Caco-2 (cell line): ENCODE measurements at regions not wholly inside any gene's neighbourhood (a gene's known extent, or its start where the extent isn't known, plus 50 kb on each side); places are given as distances from the start of the nearest gene placed in this dataset.

Experiments
- BruUV-seq: library from RNA; stranded (reverse); fragments of 400-500 nt; replicated peaks from 2 replicates; lab custom pipeline; 2021; lab: Mats Ljungman, UMichigan
- CTCF ChIA-PET: fragments of 300-600 bp; sonication (Branson Sonifier 250); formaldehyde crosslinking; loops from one replicate; lab custom pipeline; 2022; ENCODE audit warnings: antibody characterized with exemption; lab: Charles Lee
- POLR2A ChIA-PET: fragments of 300-600 bp; sonication (Branson Sonifier 250); formaldehyde crosslinking; loops from one replicate; lab custom pipeline; 2022; ENCODE audit warnings: antibody characterized with exemption; lab: Charles Lee
- DNase-seq, 2 experiments: peaks; one replicate each; pipeline versions ENCODE4 v3.0.0 to v3.0.0-alpha.2; 2020 to 2022
- H3K27me3 ChIP-seq: replicated peaks from 2 replicates; pipeline ENCODE4 v1.6.0; 2011; ENCODE audit warnings: low read length; ENCODE audit not compliant: control insufficient read depth, insufficient read depth
- H3K36me3 ChIP-seq: 2 replicates; pipeline ENCODE4 v1.5.1; 2011; ENCODE audit warnings: low read length; ENCODE audit not compliant: control insufficient read depth, insufficient read depth
- H3K4me1 ChIP-seq: fragments of 250-450 bp; sonication (Bioruptor Pico); 2 replicates; pipeline ENCODE4 v1.5.1; 2020; ENCODE audit warnings: mild to moderate bottlenecking
- H3K4me3 ChIP-seq: 2 replicates; pipeline ENCODE4 v1.5.1; 2011; ENCODE audit warnings: low read depth, mild to moderate bottlenecking, control low read depth, low read length
- H3K9me3 ChIP-seq: fragments of 250-450 bp; sonication (Bioruptor Pico); 2 replicates; pipeline ENCODE4 v1.5.1; 2020; ENCODE audit warnings: mild to moderate bottlenecking, moderate library complexity
- H3K27ac Mint-ChIP-seq: one replicate; pipeline ENCODE4 v1.8.0; 2022; ENCODE audit warnings: mixed read lengths; ENCODE audit not compliant: unreplicated experiment
- H3K27me3 Mint-ChIP-seq: one replicate; pipeline ENCODE4 v1.8.0; 2022; ENCODE audit warnings: mixed read lengths; ENCODE audit not compliant: insufficient read depth, unreplicated experiment
- H3K36me3 Mint-ChIP-seq: one replicate; pipeline ENCODE4 v1.8.0; 2022; ENCODE audit warnings: mild to moderate bottlenecking, mixed read lengths; ENCODE audit not compliant: insufficient read depth, unreplicated experiment
- H3K4me1 Mint-ChIP-seq: one replicate; pipeline ENCODE4 v1.8.0; 2022; ENCODE audit warnings: low read depth, mixed read lengths; ENCODE audit not compliant: unreplicated experiment
- H3K4me3 Mint-ChIP-seq: one replicate; pipeline ENCODE4 v1.8.0; 2022; ENCODE audit warnings: mild to moderate bottlenecking, moderate library complexity, mixed read lengths; ENCODE audit not compliant: unreplicated experiment
- H3K9me3 Mint-ChIP-seq: one replicate; pipeline ENCODE4 v1.8.0; 2022; ENCODE audit warnings: mixed read lengths; ENCODE audit not compliant: unreplicated experiment
- intact Hi-C: fragments of 100-400 bp; cut with micrococcal nuclease; formaldehyde crosslinking; loops from one replicate; pipeline ENCODE4 v1.10.0; 2022; ENCODE audit not compliant: unreplicated experiment
- TF ChIP-seq, protein P1 (sequence below), 2 experiments: fragments of 200-600 bp in 1 of 2; IDR thresholded peaks; 1 replicate in 1 of 2; 2 replicates in 1 of 2; pipeline versions ENCODE4 v1.5.1 to v1.8.0; 2011 to 2022; ENCODE audit warnings: antibody characterized with exemption in 1 of 2, control low read depth in 1 of 2, inconsistent platforms in 1 of 2, low read depth in 1 of 2, low read length in 1 of 2, mild to moderate bottlenecking in 1 of 2, moderate library complexity in 1 of 2; ENCODE audit not compliant: insufficient read depth in 1 of 2, severe bottlenecking in 1 of 2, unreplicated experiment in 1 of 2

DNA sequence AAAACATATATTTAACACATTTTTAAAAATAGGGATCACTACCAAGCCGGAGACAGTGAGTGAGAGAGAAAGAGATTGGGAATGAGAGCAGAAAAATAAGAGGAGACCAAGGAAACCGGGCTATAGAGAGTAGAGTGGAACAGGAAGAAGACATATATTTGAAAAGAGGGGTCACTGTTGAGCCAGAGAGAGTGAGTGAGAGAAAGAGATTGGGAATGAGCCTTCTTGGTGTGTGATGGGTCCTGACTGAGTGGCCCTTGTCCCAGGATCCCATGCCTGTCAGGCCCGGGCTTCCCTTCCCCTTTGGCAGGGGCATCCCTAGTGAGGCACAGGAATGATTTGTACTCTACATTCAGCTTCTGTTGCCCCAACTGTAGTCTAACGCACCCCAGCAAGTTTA, 646.6 kb downstream of the NTRK3 start:
- H3K4me1 ChIP-seq = peaks cover 33% of the 10 kb centered on the region
- H3K36me3 ChIP-seq = no peaks in the 10 kb centered on the region
- H3K9me3 ChIP-seq = no peaks in the 10 kb centered on the region
- ChIA-PET CTCF (interaction anchor here (1.7 kb wide), 1 partner anchor 9 kb away, joined by 7 read pairs; no protein-coding TSS in a partner anchor), POLR2A (no interaction called here)
- Mint-ChIP-seq H3K4me3 (peak overlapping the region; percentile 58), H3K27me3 (no peaks in the 10 kb centered on the region), H3K9me3 (no peaks in the 10 kb centered on the region), H3K27ac (peak overlapping the region; percentile 80), H3K36me3 (no peaks in the 10 kb centered on the region), H3K4me1 (peaks cover 38% of the 10 kb centered on the region)
- no TSS peak for BruUV-seq
- H3K27me3 ChIP-seq = no peaks in the 10 kb centered on the region
- H3K4me3 ChIP-seq = no peak overlapping the region
- peak in 1 of 2 experiments; percentile 5 for DNase-seq
- TF ChIP-seq, protein P1, sequence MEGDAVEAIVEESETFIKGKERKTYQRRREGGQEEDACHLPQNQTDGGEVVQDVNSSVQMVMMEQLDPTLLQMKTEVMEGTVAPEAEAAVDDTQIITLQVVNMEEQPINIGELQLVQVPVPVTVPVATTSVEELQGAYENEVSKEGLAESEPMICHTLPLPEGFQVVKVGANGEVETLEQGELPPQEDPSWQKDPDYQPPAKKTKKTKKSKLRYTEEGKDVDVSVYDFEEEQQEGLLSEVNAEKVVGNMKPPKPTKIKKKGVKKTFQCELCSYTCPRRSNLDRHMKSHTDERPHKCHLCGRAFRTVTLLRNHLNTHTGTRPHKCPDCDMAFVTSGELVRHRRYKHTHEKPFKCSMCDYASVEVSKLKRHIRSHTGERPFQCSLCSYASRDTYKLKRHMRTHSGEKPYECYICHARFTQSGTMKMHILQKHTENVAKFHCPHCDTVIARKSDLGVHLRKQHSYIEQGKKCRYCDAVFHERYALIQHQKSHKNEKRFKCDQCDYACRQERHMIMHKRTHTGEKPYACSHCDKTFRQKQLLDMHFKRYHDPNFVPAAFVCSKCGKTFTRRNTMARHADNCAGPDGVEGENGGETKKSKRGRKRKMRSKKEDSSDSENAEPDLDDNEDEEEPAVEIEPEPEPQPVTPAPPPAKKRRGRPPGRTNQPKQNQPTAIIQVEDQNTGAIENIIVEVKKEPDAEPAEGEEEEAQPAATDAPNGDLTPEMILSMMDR (IDR thresholded peaks at IDR 0.05; ENCODE audit: insufficient read depth in 1 of 2, low read depth in 1 of 2, low read length in 1 of 2, severe bottlenecking in 1 of 2, unreplicated experiment in 1 of 2) = no peak
- intact Hi-C loops = loop anchor here (1.0 to 10.0 kb wide), 3 partner anchors 9 to 985 kb away; no protein-coding TSS in a partner anchor

DNA sequence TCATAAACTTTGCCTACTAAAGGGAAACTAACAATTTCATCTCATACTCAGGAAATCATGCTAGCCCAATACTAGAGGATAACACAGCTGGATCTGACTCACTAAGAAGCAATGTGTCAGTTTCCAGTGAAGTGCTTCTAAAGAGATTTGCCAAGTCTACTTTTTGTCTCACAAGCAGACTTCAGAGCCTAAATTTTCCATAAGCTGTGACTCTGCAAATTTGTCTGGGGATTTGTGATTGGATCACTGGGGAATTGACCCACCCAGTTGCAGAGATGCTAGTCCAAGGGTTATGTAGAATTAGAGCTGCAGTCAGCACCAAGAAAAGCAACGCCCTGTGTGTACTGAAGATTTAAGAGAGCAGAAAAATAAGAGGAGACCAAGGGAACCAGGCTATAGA, 647.1 kb downstream of the NTRK3 start:
- Histone ChIP-seq H3K9me3 (no peaks in the 10 kb centered on the region), H3K4me3 (no peak overlapping the region), H3K36me3 (no peaks in the 10 kb centered on the region), H3K27me3 (no peaks in the 10 kb centered on the region), H3K4me1 (peaks cover 33% of the 10 kb centered on the region)
- H3K27ac Mint-ChIP-seq = peak overlapping the region; percentile 80
- TF ChIP-seq, protein P1 (IDR thresholded peaks at IDR 0.05; ENCODE audit: insufficient read depth in 1 of 2, low read depth in 1 of 2, low read length in 1 of 2, severe bottlenecking in 1 of 2, unreplicated experiment in 1 of 2) = no peak
- no peaks in the 10 kb centered on the region for H3K27me3 Mint-ChIP-seq
- no peaks in the 10 kb centered on the region for H3K36me3 Mint-ChIP-seq
- intact Hi-C loops = loop anchor here (1.0 to 10.0 kb wide), 3 partner anchors 10 to 985 kb away; no protein-coding TSS in a partner anchor
- CTCF ChIA-PET = interaction anchor here (1.7 kb wide), 1 partner anchor 10 kb away, joined by 7 read pairs; no protein-coding TSS in a partner anchor
- peaks cover 38% of the 10 kb centered on the region for H3K4me1 Mint-ChIP-seq
- no TSS peak for BruUV-seq
- POLR2A ChIA-PET = no interaction called here
- peak; percentile 49 to 67 for DNase-seq
- peak overlapping the region; percentile 58 for H3K4me3 Mint-ChIP-seq
- no peaks in the 10 kb centered on the region for H3K9me3 Mint-ChIP-seq

DNA sequence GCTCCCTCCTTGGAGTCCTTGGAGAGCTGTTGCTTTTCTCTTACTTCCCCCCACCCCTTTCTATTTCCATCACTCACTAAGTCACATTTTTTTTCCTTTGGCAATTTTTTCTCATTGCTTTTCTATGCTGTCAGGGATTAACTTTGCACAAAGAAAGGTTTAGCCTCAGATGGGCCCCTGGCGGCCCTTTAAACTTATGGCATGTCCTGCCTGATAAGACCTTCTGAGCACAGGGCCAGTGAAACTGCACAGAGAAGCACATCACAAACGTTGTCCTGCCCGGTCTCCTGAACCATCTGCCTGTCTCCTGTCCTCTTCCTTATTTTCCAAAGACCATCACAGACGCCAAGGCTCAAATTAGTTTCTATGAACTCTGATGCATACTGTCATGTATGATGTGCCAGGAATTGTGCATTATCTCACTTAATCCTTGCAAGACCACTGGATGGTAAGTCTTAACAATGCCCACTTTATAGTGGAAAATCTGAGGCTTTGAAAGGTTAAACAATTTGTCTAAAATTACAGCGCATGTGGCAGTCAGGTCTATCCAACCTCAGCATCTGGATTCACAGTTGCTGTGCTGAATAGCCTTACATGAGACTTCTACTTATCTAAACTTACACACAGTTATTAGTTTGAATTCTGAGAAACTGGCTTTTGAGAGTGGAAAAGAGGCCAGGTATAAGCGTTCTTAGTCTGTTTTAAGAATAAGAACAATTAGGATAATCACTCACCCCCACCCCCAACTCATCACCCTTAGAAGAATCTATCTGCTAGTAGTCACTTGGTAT, 648.1 kb downstream of the NTRK3 start:
- no peaks in the 10 kb centered on the region for H3K36me3 ChIP-seq
- no peak overlapping the region for H3K4me3 ChIP-seq
- H3K27me3 ChIP-seq = no peaks in the 10 kb centered on the region
- BruUV-seq = TSS peak; percentile 57
- H3K4me3 Mint-ChIP-seq = peak overlapping the region; percentile 20
- ChIA-PET CTCF (interaction anchor here (0.7 kb wide), 1 partner anchor 1013 kb away, joined by 3 read pairs; the partner anchor contains the start of gene AEN), POLR2A (no interaction called here)
- H3K36me3 Mint-ChIP-seq = no peaks in the 10 kb centered on the region
- H3K4me1 ChIP-seq = peaks cover 33% of the 10 kb centered on the region
- H3K9me3 ChIP-seq = no peaks in the 10 kb centered on the region
- peak overlapping the region; percentile 80 for H3K27ac Mint-ChIP-seq
- no peaks in the 10 kb centered on the region for H3K27me3 Mint-ChIP-seq
- intact Hi-C loops = loop anchor here (1.0 to 10.0 kb wide), 4 partner anchors 11 to 984 kb away; no protein-coding TSS in a partner anchor
- DNase-seq = peak; percentile 51 to 62
- TF ChIP-seq, protein P1 (IDR thresholded peaks at IDR 0.05; ENCODE audit: insufficient read depth in 1 of 2, low read depth in 1 of 2, low read length in 1 of 2, severe bottlenecking in 1 of 2, unreplicated experiment in 1 of 2) = peak; percentile 19 to 26
- peaks cover 38% of the 10 kb centered on the region for H3K4me1 Mint-ChIP-seq
- H3K9me3 Mint-ChIP-seq = no peaks in the 10 kb centered on the region
